ENCODE measurements at regions not wholly inside any gene's neighbourhood (a gene's known extent, or its start where the extent isn't known, plus 50 kb on each side); places are given as distances from the start of the nearest gene placed in this dataset.

- Histone ChIP-seq H3K4me3 (no peak overlapping the region), H3K9me3 (no peaks in the 10 kb centered on the region), H3K27me3 (no peaks in the 10 kb centered on the region), H3K36me3 (no peaks in the 10 kb centered on the region), H3K4me1 (peaks cover 11 to 27% (median 15%) of the 10 kb centered on the region in 4 donors), H3K27ac (replicated peaks in 1 of 4) (no peak overlapping the region)
- WGBS: 20% methylated on average over 9 of the region's 9 CpGs
- TF ChIP-seq EP300 (IDR thresholded peaks at IDR 0.05) (no peak), POLR2A (IDR thresholded peaks at IDR 0.05; ENCODE audit: low read depth) (no peak), CTCF (IDR thresholded peaks at IDR 0.05) (peak; percentile 71 to 86 (median 73))
- intact Hi-C loops (cut with DNase I): loop anchor here (10.0 kb wide), 1 partner anchor 1380 kb away; no protein-coding TSS in a partner anchor
- no peak for DNase-seq (ENCODE audit: extremely low spot score)
Observed at GRCh38 chr3:107064405-107065060, 312.7 kb upstream of the CCDC54 start.

- no peaks in the 10 kb centered on the region for H3K9me3 ChIP-seq
- no peaks in the 10 kb centered on the region for H3K27me3 ChIP-seq
- H3K4me1 ChIP-seq: peaks cover 11 to 27% (median 15%) of the 10 kb centered on the region in 4 donors
- no peak overlapping the region for H3K27ac ChIP-seq (replicated peaks in 1 of 4)
- intact Hi-C loops (cut with DNase I): loop anchor here (10.0 kb wide), 1 partner anchor 1380 kb away; no protein-coding TSS in a partner anchor
- no peak for DNase-seq (ENCODE audit: extremely low spot score)
- no peak overlapping the region for H3K4me3 ChIP-seq
- WGBS: 43% methylated on average over 13 of the region's 13 CpGs
- TF ChIP-seq CTCF (IDR thresholded peaks at IDR 0.05): no peak
- TF ChIP-seq EP300 (IDR thresholded peaks at IDR 0.05): no peak
- TF ChIP-seq POLR2AphosphoS5 (IDR thresholded peaks at IDR 0.05): no peak
- TF ChIP-seq POLR2A (IDR thresholded peaks at IDR 0.05; ENCODE audit: low read depth): no peak
- no peaks in the 10 kb centered on the region for H3K36me3 ChIP-seq
Observed at GRCh38 chr3:107065094-107065861, 312.0 kb upstream of the CCDC54 start.

GRCh38 chr3:107067421-107067820, 309.8 kb upstream of the CCDC54 start:
- Histone ChIP-seq H3K27me3 (no peaks in the 10 kb centered on the region), H3K27ac (replicated peaks in 1 of 4) (no peak overlapping the region), H3K4me3 (no peak overlapping the region), H3K9me3 (no peaks in the 10 kb centered on the region), H3K36me3 (no peaks in the 10 kb centered on the region), H3K4me1 (peaks cover 11 to 27% (median 15%) of the 10 kb centered on the region in 4 donors)
- intact Hi-C loops (cut with DNase I): loop anchor here (10.0 kb wide), 1 partner anchor 1383 kb away; no protein-coding TSS in a partner anchor
- no peak for TF ChIP-seq EP300 (IDR thresholded peaks at IDR 0.05)
- no peak for TF ChIP-seq POLR2AphosphoS5 (IDR thresholded peaks at IDR 0.05)
- TF ChIP-seq POLR2A (IDR thresholded peaks at IDR 0.05; ENCODE audit: low read depth): no peak
- no peak for TF ChIP-seq CTCF (IDR thresholded peaks at IDR 0.05)
- no peak for DNase-seq (ENCODE audit: extremely low spot score)
- 92% methylated on average over 5 of the region's 5 CpGs for WGBS

GRCh38 chr3:107068980-107069379, 308.3 kb upstream of the CCDC54 start:
- no peak overlapping the region for H3K4me3 ChIP-seq
- H3K4me1 ChIP-seq: peaks cover 2 to 13% (median 8%) of the 10 kb centered on the region in 4 donors
- TF ChIP-seq CTCF (IDR thresholded peaks at IDR 0.05) (no peak), POLR2AphosphoS5 (IDR thresholded peaks at IDR 0.05) (no peak), POLR2A (IDR thresholded peaks at IDR 0.05; ENCODE audit: low read depth) (no peak)
- no peaks in the 10 kb centered on the region for H3K36me3 ChIP-seq
- WGBS: 40% methylated on average over 4 of the region's 4 CpGs
- H3K9me3 ChIP-seq: no peaks in the 10 kb centered on the region
- DNase-seq (ENCODE audit: extremely low spot score): no peak
- H3K27ac ChIP-seq (replicated peaks in 1 of 4): no peak overlapping the region
- intact Hi-C loops (cut with DNase I): loop anchor here (10.0 kb wide), 1 partner anchor 1384 kb away; no protein-coding TSS in a partner anchor
- H3K27me3 ChIP-seq: no peaks in the 10 kb centered on the region

Measured in esophagus muscularis mucosa (tissue), 4 donors.